Kidney (tissue), 13 donors: ENCODE measurements at regions not wholly inside any gene's neighbourhood (a gene's known extent, or its start where the extent isn't known, plus 50 kb on each side); places are given as distances from the start of the nearest gene placed in this dataset.

Experiments used
- DNase-seq, 5 donors: peaks; one replicate each; pipeline ENCODE4 v3.0.0-alpha.2; 2013 to 2020
- FAIRE-seq: peaks from 2 replicates; lab custom pipeline; 2012; peaks lifted over from hg19 to GRCh38; lab: Jason Lieb, UNC
- H3K27ac ChIP-seq, 2 donors: one replicate each; pipeline ENCODE4 v1.7.0; 2013; ENCODE audit warnings: low read depth in 2 of 2, low read length in 2 of 2, inconsistent platforms in 1 of 2
- H3K27me3 ChIP-seq: one replicate; pipeline ENCODE4 v1.7.1; 2013; ENCODE audit warnings: low read length, inconsistent platforms; ENCODE audit not compliant: control insufficient read depth, insufficient read depth
- H3K36me3 ChIP-seq, 3 donors: one replicate each; pipeline versions ENCODE4 v1.7.0 to v1.7.1; 2013; ENCODE audit warnings: low read length in 3 of 3, control low read depth in 1 of 3, inconsistent platforms in 1 of 3; ENCODE audit not compliant: insufficient read depth in 3 of 3, control insufficient read depth in 2 of 3
- H3K4me1 ChIP-seq, 3 donors: one replicate each; pipeline versions ENCODE4 v1.7.0 to v1.7.1; 2013; ENCODE audit warnings: low read length in 3 of 3, inconsistent platforms in 1 of 3, low read depth in 1 of 3; ENCODE audit not compliant: control insufficient read depth in 2 of 3, insufficient read depth in 2 of 3
- H3K4me3 ChIP-seq, 3 donors: one replicate each; pipeline versions ENCODE4 v1.7.0 to v1.8.1; 2013; ENCODE audit warnings: low read length in 3 of 3, control low read depth in 1 of 3, inconsistent platforms in 1 of 3
- H3K9ac ChIP-seq, 3 donors: one replicate each; pipeline versions ENCODE4 v1.7.0 to v1.7.1; 2013; ENCODE audit warnings: low read length in 3 of 3, control low read depth in 1 of 3, inconsistent platforms in 1 of 3
- H3K9me3 ChIP-seq, 3 donors: one replicate each; pipeline versions ENCODE4 v1.7.0 to v1.7.1; 2013; ENCODE audit warnings: low read length in 3 of 3, control low read depth in 1 of 3, inconsistent platforms in 1 of 3; ENCODE audit not compliant: control insufficient read depth in 2 of 3, insufficient read depth in 1 of 3
- intact Hi-C: fragments of 100-400 bp; cut with DNase I; formaldehyde crosslinking; loops from one replicate; pipeline ENCODE4 v1.11.1; 2022
- TF ChIP-seq, protein P1 (sequence below): IDR thresholded peaks from 3 replicates; pipeline ENCODE4 v1.5.1; 2012; ENCODE audit warnings: mild to moderate bottlenecking, moderate library complexity, borderline replicate concordance; ENCODE audit not compliant: insufficient read depth; ENCODE audit errors: extremely low read depth
- donor health status: control.
- donor health status: control.
- donor health status: control.
- donor health status: control.
- donor health status: control.
- donor health status: DM: yes; HTN: yes; CAD: no.
- donor health status: Normal renal cell carcinoma (clear cell type).

DNA sequence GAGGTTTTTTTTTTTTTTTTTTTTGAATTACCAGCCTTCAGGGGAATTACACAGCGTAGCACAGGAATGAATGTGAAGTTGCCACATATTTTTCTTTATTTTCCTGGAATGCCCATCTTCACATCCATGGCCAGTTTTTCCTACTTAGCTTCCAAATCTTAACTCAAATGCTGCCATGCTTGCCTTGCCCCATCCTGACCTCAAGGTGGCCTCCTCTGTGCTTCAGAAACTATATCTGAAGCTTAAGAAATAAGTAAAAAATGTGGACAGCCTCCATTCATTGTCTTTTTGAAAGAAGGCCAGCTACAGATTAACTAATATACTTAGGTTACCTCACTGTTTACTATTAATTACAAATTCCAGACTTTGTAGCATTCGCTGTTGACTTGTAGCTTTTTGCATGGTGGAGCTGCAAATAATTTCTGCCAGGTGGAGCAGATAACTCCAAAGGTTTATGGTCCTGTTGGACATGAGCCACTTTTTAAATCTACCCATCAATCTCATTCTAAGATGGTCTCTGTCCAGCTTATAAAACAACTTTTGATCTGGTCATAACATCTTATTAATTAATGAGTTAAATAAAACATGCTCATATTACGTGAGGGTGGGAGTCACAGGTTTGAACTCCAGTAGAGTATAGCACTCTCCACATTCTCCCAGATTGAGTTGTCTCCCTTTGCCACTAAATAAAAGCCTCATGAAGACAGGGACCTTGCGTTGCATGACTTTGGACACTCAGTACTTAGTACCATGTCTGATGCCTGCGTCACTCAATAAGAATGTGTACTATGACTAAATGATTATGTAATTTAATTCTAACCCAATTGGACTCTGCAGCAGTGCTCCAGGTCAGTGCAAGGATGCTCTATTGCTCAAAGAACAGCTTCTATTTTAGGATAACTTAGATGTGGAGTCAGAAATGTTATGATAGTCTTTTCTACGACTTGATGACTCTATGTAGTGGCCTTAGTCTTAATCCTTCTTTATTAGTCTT lies 678.6 kb upstream of the CITED2 start:
- Histone ChIP-seq H3K9ac (no peak overlapping the region), H3K4me1 (no peaks in the 10 kb centered on the region), H3K9me3 (no peaks in the 10 kb centered on the region), H3K27me3 (no peaks in the 10 kb centered on the region), H3K4me3 (no peak overlapping the region), H3K27ac (no peak overlapping the region), H3K36me3 (no peaks in the 10 kb centered on the region)
- intact Hi-C loops, result loop anchor here (10.0 kb wide), 1 partner anchor 678 kb away; the partner anchor contains the start of gene CITED2
- FAIRE-seq (no peak), DNase-seq (peak in 1 of 5 donors; percentile 24)
- TF ChIP-seq, protein P1, sequence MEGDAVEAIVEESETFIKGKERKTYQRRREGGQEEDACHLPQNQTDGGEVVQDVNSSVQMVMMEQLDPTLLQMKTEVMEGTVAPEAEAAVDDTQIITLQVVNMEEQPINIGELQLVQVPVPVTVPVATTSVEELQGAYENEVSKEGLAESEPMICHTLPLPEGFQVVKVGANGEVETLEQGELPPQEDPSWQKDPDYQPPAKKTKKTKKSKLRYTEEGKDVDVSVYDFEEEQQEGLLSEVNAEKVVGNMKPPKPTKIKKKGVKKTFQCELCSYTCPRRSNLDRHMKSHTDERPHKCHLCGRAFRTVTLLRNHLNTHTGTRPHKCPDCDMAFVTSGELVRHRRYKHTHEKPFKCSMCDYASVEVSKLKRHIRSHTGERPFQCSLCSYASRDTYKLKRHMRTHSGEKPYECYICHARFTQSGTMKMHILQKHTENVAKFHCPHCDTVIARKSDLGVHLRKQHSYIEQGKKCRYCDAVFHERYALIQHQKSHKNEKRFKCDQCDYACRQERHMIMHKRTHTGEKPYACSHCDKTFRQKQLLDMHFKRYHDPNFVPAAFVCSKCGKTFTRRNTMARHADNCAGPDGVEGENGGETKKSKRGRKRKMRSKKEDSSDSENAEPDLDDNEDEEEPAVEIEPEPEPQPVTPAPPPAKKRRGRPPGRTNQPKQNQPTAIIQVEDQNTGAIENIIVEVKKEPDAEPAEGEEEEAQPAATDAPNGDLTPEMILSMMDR, result peak; percentile 26

DNA sequence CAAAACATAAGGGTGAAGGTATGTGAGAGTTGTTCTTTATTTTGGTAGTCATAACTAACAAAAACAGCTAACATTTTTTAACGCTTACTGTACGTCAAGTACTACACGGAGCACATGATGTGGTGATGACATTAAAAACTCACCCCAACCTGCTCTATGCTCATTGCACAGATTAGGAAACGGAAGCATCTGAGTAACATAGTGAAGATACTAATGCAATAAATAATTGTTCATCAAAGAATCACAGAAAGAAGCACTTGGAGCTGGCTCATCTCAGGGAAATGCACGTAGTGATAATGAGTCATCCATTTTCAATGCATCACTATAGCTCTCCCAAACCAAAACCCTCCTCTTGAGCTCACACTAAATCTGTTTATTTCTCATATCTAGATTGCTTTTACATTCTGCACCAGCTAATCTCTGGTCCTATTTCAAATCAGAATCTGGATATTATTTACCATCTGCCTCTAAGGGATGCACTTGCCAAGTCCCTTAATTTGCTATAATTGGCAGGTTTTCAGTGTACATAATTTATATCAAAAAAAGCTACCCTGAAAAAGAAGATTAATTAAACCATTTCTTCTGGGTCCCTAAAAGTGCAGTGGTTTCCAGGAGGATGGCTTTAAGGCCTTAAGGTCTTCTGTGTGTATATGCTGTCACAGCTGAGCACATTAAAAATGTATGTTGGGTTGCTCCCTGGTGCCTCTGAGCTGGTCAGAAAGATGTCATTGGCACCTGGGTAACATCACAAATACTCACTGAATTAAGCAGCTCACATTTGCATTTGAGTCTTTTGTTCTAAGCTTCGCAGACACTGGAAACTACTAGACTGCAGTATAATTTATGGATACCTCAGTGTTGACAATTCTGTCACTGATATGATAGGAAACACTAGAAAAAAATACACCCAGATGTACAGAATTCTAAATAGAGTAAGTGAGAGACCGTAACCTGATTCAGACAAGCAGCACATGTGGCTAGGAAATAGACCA lies 677.4 kb upstream of the CITED2 start:
- Histone ChIP-seq H3K36me3 (no peaks in the 10 kb centered on the region), H3K9ac (no peak overlapping the region), H3K4me3 (no peak overlapping the region), H3K9me3 (no peaks in the 10 kb centered on the region), H3K4me1 (no peaks in the 10 kb centered on the region), H3K27me3 (no peaks in the 10 kb centered on the region), H3K27ac (no peak overlapping the region)
- DNase-seq (no peak), FAIRE-seq (no peak)
- intact Hi-C loops, result loop anchor here (10.0 kb wide), 1 partner anchor 677 kb away; the partner anchor contains the start of gene CITED2
- TF ChIP-seq, protein P1, result no peak

DNA sequence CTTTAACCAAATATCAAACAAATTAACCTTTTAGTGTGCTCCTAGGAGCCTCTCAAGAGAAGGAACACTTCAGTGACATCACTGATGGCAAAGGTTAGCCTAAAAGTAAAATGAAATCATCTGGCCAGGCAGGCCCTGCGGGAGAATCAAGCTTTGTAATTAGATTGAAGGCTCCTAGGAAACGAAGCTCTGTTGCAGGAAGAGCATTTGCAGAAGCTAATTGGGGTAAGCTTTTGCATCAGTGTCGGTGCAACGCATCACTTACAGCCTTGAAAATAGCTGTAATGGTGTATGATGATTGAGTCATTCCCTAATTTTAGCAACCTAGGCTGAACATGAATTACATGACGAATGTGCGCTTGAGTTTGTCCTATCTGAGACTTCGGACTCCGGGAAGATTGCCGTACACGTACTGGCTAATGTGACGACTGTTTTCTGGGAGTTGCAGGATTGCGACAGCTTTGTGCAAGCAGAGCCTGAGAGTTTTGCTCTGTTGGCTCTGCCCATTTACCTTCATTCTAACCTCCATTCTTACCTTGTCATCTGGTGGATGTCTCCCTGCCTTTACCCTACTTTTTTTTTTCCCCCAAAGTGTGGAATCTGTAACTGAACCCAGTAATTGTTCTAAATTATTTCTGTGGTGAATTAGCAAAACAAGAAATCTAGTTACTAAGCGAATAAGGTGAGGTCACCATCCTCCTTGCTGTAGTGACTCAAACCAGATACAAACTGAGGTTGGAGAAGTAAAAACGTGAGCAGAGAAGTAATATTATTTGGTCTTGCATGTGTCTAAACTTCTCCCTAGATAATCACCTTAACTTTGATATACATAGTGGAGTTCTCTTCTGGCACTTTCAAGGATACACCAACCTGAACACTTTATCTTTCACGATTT lies 675.9 kb upstream of the CITED2 start:
- H3K4me1 ChIP-seq, result no peaks in the 10 kb centered on the region
- TF ChIP-seq, protein P1, result no peak
- H3K36me3 ChIP-seq, result no peaks in the 10 kb centered on the region
- H3K9me3 ChIP-seq, result no peaks in the 10 kb centered on the region
- intact Hi-C loops, result loop anchor here (10.0 kb wide), 1 partner anchor 676 kb away; the partner anchor contains the start of gene CITED2
- DNase-seq (peak in 1 of 5 donors; percentile 39), FAIRE-seq (no peak)
- no peak overlapping the region for H3K9ac ChIP-seq
- H3K27ac ChIP-seq, result no peak overlapping the region
- H3K27me3 ChIP-seq, result no peaks in the 10 kb centered on the region
- H3K4me3 ChIP-seq, result no peak overlapping the region
